ENCODE measurements at regions not wholly inside any gene's neighbourhood (a gene's known extent, or its start where the extent isn't known, plus 50 kb on each side); places are given as distances from the start of the nearest gene placed in this dataset.
A peak's percentile ranks its signal among the peaks of the same experiment; 100 is the strongest.

DNA sequence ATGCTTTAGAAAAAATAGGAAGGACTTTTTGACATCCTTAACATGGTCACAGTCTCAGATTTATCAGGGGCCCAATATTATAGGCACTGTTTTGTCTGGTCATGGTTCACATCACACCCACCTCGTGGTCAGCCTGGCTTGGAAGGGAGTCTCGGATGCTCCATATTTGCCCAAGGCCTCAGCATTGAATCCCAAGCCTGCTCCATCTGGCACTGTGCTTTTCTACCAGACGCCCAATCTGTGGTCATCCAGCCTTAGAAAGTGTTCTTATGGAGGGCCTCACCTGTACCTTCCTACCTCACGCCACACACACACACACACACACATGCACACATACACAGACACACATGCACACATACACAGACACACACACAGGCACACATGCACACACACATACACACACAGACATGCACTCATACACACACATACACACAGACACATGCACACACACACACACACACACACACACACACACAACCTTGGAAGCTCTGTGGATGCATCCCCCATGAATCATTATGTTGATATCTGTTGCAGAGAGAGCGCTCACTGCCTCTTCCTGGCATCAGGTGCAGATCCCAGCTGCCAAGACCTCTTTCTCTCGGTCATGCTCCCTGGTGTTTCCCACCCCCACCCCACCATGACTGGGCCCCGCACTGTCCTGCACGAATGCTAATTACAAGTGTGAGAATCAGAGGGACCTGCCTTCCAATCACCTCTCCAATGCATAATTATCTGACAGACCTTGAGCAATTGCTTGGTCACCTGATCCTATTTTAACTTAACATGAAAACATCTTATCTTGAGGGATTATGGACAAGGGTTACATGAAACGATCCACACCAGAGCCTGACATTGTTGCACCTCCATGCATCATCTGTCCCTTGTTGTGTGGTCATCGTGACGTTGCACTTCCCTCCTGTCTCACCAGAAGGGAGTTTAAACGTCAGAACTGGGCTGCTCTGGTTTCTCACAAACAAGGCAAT, 122.7 kb upstream of the TMEM72 start:
- in situ Hi-C loops (cut with HindIII; ENCODE audit: low pct_ligation_motif_present, low sequenced_read_pairs) = no loop called here
- DNase-seq = peak; percentile 34
- Histone ChIP-seq H3K27ac (no peak overlapping the region), H3K4me3 (ENCODE audit: low read depth, low read length) (no peak overlapping the region), H3K36me3 (replicated peaks) (no peaks in the 10 kb centered on the region), H3K27me3 (replicated peaks) (no peaks in the 10 kb centered on the region)
- TF ChIP-seq CTCF (IDR thresholded peaks at IDR 0.05; ENCODE audit: low read depth, low read length, missing control alignments) = no peak

DNA sequence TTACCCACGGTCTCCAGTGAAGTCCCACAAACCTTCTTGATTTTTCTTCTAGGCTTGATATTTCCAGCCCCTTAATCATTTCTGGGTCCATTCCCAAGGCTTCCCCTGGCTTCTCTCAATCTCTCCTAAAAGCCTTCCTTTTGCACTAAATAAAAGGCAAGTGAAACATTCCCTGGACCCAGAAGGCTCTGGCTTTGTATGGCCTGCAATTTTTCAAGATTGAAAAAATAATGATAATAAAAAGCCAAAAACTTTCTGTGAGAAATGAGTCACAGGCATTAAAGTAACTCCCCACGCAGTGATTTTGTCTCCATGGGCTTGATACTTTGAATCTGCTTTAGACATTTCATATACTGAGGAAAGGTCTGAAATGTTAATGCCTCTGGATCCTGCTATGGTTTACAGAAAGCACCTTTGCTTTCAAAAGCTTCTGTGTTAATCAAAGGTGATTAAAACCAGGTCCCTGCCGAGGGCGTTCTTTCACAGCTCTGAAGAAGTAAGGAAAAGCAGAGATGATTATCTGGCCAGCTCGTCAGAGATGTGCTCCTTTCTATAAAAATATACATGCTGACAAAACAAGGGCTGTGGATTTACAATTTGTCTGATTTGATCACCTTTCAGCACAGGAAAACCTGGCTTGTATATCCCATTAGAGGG, 118.9 kb upstream of the TMEM72 start:
- no peak for TF ChIP-seq CTCF (IDR thresholded peaks at IDR 0.05; ENCODE audit: low read depth, low read length, missing control alignments)
- in situ Hi-C loops (cut with HindIII; ENCODE audit: low pct_ligation_motif_present, low sequenced_read_pairs) = no loop called here
- no peaks in the 10 kb centered on the region for H3K36me3 ChIP-seq (replicated peaks)
- no peak overlapping the region for H3K4me3 ChIP-seq (ENCODE audit: low read depth, low read length)
- DNase-seq = no peak
- H3K27me3 ChIP-seq (replicated peaks) = no peaks in the 10 kb centered on the region
- no peak overlapping the region for H3K27ac ChIP-seq

GRCh38 chr10:44799966-44800365, 111.2 kb upstream of the TMEM72 start:
- Histone ChIP-seq H3K27me3 (replicated peaks) (no peaks in the 10 kb centered on the region), H3K4me3 (ENCODE audit: low read depth, low read length) (no peak overlapping the region), H3K27ac (peak overlapping the region; percentile 79), H3K36me3 (replicated peaks) (no peaks in the 10 kb centered on the region)
- in situ Hi-C loops (cut with HindIII; ENCODE audit: low pct_ligation_motif_present, low sequenced_read_pairs) = no loop called here
- TF ChIP-seq CTCF (IDR thresholded peaks at IDR 0.05; ENCODE audit: low read depth, low read length, missing control alignments) = no peak
- no peak for DNase-seq

DNA sequence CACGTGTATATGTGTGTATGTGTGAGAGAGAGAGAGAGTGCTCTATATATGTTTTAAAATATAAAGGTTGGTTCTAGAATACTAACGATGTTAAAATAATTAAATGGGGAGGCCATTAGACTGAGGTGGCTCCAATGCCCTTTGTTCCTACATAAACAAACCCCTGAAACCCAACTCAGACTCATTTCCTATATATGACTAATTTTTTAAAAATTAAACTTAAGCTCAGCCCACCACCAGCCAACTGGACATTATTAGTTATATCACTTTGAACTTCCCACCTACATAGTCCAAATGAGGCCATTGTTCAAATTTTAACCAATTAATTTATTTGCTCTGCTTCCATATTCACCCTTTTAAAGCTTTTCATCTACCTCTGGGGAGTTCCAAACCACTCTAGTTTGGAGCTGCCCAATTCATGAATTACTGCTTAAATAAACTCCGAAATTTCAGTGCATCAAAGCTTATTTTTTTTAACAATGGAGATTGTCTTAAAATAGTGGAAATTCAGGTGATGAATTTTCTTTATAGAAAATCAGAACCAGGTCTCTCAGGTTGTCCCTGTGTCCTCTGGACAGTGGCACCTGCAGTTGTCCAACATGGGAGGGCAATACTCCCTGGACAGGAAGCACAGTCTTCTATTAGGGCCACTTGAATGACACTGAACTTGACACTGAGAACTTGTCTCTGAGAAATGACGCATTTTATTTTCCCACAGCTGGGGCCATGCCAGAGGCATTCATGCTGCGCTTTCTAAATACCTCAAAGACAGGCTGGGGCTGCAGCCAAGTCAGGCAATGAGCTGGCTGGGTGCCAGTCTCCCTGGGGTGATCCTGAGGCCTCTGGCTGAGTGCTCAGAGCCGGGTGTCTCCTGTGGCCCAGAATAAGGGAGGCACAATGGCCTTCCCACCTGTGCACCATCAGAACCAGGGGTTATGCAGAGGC, 109.5 kb upstream of the TMEM72 start:
- Histone ChIP-seq H3K27me3 (replicated peaks) (no peaks in the 10 kb centered on the region), H3K36me3 (replicated peaks) (no peaks in the 10 kb centered on the region), H3K4me3 (ENCODE audit: low read depth, low read length) (no peak overlapping the region), H3K27ac (peak overlapping the region; percentile 79)
- no peak for TF ChIP-seq CTCF (IDR thresholded peaks at IDR 0.05; ENCODE audit: low read depth, low read length, missing control alignments)
- peak; percentile 99 for DNase-seq
- in situ Hi-C loops (cut with HindIII; ENCODE audit: low pct_ligation_motif_present, low sequenced_read_pairs) = no loop called here

DNA sequence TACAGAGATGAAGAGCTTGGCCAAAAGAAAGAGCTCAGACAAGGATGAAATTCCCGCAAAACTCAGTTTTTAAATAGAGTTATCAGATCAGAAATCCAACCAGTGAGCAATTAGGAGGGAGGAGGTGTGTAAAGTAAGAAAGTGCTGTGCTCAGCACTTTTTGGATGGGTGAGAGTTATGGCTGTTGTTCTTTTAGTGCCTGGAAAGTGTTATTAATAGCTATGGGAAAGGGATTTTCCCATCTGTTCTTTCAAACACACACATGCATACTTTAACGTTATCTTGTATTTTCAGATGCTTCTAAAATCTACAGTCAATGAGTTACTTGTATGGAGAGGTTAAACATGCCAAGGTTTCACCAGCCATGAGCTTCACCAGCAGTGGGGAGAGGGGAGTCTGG, 107.3 kb upstream of the TMEM72 start:
- no peaks in the 10 kb centered on the region for H3K36me3 ChIP-seq (replicated peaks)
- in situ Hi-C loops (cut with HindIII; ENCODE audit: low pct_ligation_motif_present, low sequenced_read_pairs) = no loop called here
- H3K4me3 ChIP-seq (ENCODE audit: low read depth, low read length) = no peak overlapping the region
- no peak for TF ChIP-seq CTCF (IDR thresholded peaks at IDR 0.05; ENCODE audit: low read depth, low read length, missing control alignments)
- no peak overlapping the region for H3K27ac ChIP-seq
- no peak for DNase-seq
- H3K27me3 ChIP-seq (replicated peaks) = no peaks in the 10 kb centered on the region
